ENCODE measurements at regions not wholly inside any gene's neighbourhood (a gene's known extent, or its start where the extent isn't known, plus 50 kb on each side); places are given as distances from the start of the nearest gene placed in this dataset.

DNA sequence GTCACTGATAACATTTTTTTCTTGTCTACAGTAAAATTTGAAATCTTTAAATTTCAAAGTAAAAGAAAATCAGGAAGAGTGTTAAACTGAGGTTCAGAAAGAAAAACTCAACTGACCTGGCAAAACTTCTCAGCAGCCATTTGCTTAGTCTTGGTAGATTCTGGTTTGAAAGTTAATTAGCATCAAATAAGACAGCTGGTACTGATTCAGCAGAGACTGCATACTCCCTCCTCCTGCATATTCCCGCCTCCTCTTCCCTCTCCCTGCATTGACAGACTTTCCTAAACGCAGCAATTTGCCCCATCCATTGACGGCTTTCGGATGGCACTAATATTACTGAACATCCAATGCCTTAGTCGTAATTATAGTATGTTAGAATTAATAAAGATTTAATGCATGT lies 520.8 kb downstream of the FLRT2 start:
- TF ChIP-seq, protein P1, sequence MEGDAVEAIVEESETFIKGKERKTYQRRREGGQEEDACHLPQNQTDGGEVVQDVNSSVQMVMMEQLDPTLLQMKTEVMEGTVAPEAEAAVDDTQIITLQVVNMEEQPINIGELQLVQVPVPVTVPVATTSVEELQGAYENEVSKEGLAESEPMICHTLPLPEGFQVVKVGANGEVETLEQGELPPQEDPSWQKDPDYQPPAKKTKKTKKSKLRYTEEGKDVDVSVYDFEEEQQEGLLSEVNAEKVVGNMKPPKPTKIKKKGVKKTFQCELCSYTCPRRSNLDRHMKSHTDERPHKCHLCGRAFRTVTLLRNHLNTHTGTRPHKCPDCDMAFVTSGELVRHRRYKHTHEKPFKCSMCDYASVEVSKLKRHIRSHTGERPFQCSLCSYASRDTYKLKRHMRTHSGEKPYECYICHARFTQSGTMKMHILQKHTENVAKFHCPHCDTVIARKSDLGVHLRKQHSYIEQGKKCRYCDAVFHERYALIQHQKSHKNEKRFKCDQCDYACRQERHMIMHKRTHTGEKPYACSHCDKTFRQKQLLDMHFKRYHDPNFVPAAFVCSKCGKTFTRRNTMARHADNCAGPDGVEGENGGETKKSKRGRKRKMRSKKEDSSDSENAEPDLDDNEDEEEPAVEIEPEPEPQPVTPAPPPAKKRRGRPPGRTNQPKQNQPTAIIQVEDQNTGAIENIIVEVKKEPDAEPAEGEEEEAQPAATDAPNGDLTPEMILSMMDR (conservative IDR thresholded peaks at IDR 0.05; ENCODE audit: low read depth, low read length), result no peak
- no peak for TF ChIP-seq EZH2 (IDR thresholded peaks at IDR 0.05; ENCODE audit: borderline replicate concordance, low read depth, low read length, poor library complexity, severe bottlenecking)
